Osteocyte (in vitro differentiated cells): ENCODE measurements at regions not wholly inside any gene's neighbourhood (a gene's known extent, or its start where the extent isn't known, plus 50 kb on each side); places are given as distances from the start of the nearest gene placed in this dataset.

Experiments used
- DNase-seq: peaks from one replicate; pipeline ENCODE4 v3.0.0; 2021; ENCODE audit warnings: mixed read lengths; ENCODE audit not compliant: unreplicated experiment; ENCODE audit errors: extremely low spot score
- H3K27ac Mint-ChIP-seq: one replicate; pipeline ENCODE4 v1.8.0; 2021; ENCODE audit warnings: mild to moderate bottlenecking, mixed read lengths; ENCODE audit not compliant: unreplicated experiment
- H3K27me3 Mint-ChIP-seq: one replicate; pipeline ENCODE4 v1.8.0; 2021; ENCODE audit warnings: mixed read lengths; ENCODE audit not compliant: unreplicated experiment
- H3K36me3 Mint-ChIP-seq: one replicate; pipeline ENCODE4 v1.8.0; 2021; ENCODE audit warnings: mixed read lengths; ENCODE audit not compliant: unreplicated experiment
- H3K4me1 Mint-ChIP-seq: one replicate; pipeline ENCODE4 v1.8.0; 2021; ENCODE audit warnings: mixed read lengths; ENCODE audit not compliant: unreplicated experiment
- H3K4me3 Mint-ChIP-seq: one replicate; pipeline ENCODE4 v1.8.0; 2021; ENCODE audit warnings: mild to moderate bottlenecking, moderate library complexity, mixed read lengths; ENCODE audit not compliant: unreplicated experiment
- H3K9me3 Mint-ChIP-seq: one replicate; pipeline ENCODE4 v1.8.0; 2021; ENCODE audit warnings: mixed read lengths; ENCODE audit not compliant: unreplicated experiment
- CTCF ChIP-seq: fragments of 200-600 bp; sonication (generic); IDR thresholded peaks from 2 replicates; pipeline ENCODE4 v1.5.0; 2021; ENCODE audit warnings: antibody characterized with exemption, mild to moderate bottlenecking, moderate library complexity

- no peak for TF ChIP-seq CTCF
- Mint-ChIP-seq H3K9me3 (peaks cover 3% of the 10 kb centered on the region), H3K4me3 (no peak overlapping the region), H3K27ac (no peak overlapping the region), H3K4me1 (no peaks in the 10 kb centered on the region), H3K36me3 (no peaks in the 10 kb centered on the region), H3K27me3 (peaks cover 6% of the 10 kb centered on the region)
- DNase-seq = no peak
These were observed 81.1 kb upstream of the SGCD start for GRCh38 chr5:156245895-156246294.

GRCh38 chr5:156251076-156251475 is 75.9 kb upstream of the SGCD start:
- Mint-ChIP-seq H3K4me3 (no peak overlapping the region), H3K36me3 (no peaks in the 10 kb centered on the region), H3K27ac (no peak overlapping the region), H3K27me3 (peaks cover 4% of the 10 kb centered on the region), H3K4me1 (no peaks in the 10 kb centered on the region), H3K9me3 (no peaks in the 10 kb centered on the region)
- no peak for DNase-seq
- TF ChIP-seq CTCF = no peak

- no peak overlapping the region for H3K4me3 Mint-ChIP-seq
- peaks cover 9% of the 10 kb centered on the region for H3K27me3 Mint-ChIP-seq
- DNase-seq = no peak
- no peaks in the 10 kb centered on the region for H3K36me3 Mint-ChIP-seq
- no peak for TF ChIP-seq CTCF
- no peaks in the 10 kb centered on the region for H3K9me3 Mint-ChIP-seq
- no peaks in the 10 kb centered on the region for H3K4me1 Mint-ChIP-seq
- H3K27ac Mint-ChIP-seq = no peak overlapping the region
These were observed 73.8 kb upstream of the SGCD start for GRCh38 chr5:156253130-156253529.

GRCh38 chr5:156254196-156254595 is 72.8 kb upstream of the SGCD start:
- no peak overlapping the region for H3K4me3 Mint-ChIP-seq
- peaks cover 9% of the 10 kb centered on the region for H3K27me3 Mint-ChIP-seq
- DNase-seq = no peak
- H3K27ac Mint-ChIP-seq = no peak overlapping the region
- no peak for TF ChIP-seq CTCF
- H3K36me3 Mint-ChIP-seq = no peaks in the 10 kb centered on the region
- H3K4me1 Mint-ChIP-seq = no peaks in the 10 kb centered on the region
- no peaks in the 10 kb centered on the region for H3K9me3 Mint-ChIP-seq

GRCh38 chr5:156256642-156257041 is 70.3 kb upstream of the SGCD start:
- Mint-ChIP-seq H3K27me3 (peaks cover 5% of the 10 kb centered on the region), H3K9me3 (no peaks in the 10 kb centered on the region), H3K27ac (no peak overlapping the region), H3K4me1 (no peaks in the 10 kb centered on the region), H3K4me3 (no peak overlapping the region), H3K36me3 (no peaks in the 10 kb centered on the region)
- no peak for TF ChIP-seq CTCF
- no peak for DNase-seq
